ENCODE measurements at regions not wholly inside any gene's neighbourhood (a gene's known extent, or its start where the extent isn't known, plus 50 kb on each side); places are given as distances from the start of the nearest gene placed in this dataset.

DNA sequence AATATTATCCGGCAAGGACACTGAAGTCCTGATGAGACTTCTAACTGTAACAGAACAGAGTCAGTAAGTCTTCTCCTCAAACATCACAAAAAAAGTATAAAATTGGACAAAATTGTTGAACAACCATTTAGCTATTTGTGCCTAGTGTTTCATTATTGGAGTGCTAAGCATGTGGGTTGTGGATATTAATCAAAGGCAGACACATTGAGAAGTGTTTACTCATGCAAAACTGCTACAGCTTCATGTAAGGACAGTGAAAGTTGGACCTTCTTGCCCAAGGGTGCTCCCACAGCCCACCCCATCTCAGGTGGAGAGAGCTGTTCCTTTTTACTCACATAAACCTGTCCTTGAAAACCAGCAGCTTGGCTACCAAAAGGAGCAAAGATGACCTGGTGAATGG is 355.1 kb upstream of the DAB2 start:
- Histone ChIP-seq H2AK5ac (ENCODE audit: insufficient read length, low read length) (no peak overlapping the region), H3K4me2 (ENCODE audit: insufficient read depth, insufficient read length, low read length) (no peak overlapping the region), H3K18ac (ENCODE audit: insufficient read length, low read depth, low read length) (no peak overlapping the region), H3K9ac (ENCODE audit: extremely low read depth, insufficient read length, low read length) (no peak overlapping the region), H3K14ac (ENCODE audit: insufficient read depth, low read length) (no peak overlapping the region), H3K23me2 (ENCODE audit: insufficient read length, low read depth, low read length, poor library complexity, severe bottlenecking) (no peaks in the 10 kb centered on the region), H3K4ac (ENCODE audit: low read depth, low read length) (no peak overlapping the region), H3K56ac (ENCODE audit: insufficient read length, low read depth, low read length) (no peak overlapping the region), H2BK5ac (ENCODE audit: insufficient read length, low read length) (no peak overlapping the region), H3K23ac (ENCODE audit: insufficient read length, low read depth, low read length) (no peak overlapping the region), H2BK120ac (ENCODE audit: low read depth, low read length, poor library complexity, severe bottlenecking) (no peak overlapping the region), H4K8ac (replicated peaks; ENCODE audit: insufficient read length, low read depth, low read length) (no peak overlapping the region), H2AFZ (ENCODE audit: low read length) (no peak overlapping the region), H3K9me3 (ENCODE audit: control insufficient read depth, low read depth, low read length) (no peaks in the 10 kb centered on the region), H4K91ac (ENCODE audit: insufficient read length, low read depth, low read length) (no peak overlapping the region), H3K79me2 (ENCODE audit: insufficient read depth, low read length) (no peaks in the 10 kb centered on the region), H2BK20ac (ENCODE audit: low read depth, low read length, poor library complexity, severe bottlenecking) (no peak overlapping the region), H4K5ac (ENCODE audit: insufficient read length, low read depth, low read length) (no peak overlapping the region), H4K20me1 (ENCODE audit: control insufficient read depth, insufficient read depth, insufficient read length) (no peaks in the 10 kb centered on the region), H3T11ph (ENCODE audit: low read length) (no peak overlapping the region), H2BK12ac (ENCODE audit: insufficient read length, low read depth, low read length) (no peak overlapping the region), H3K27me3 (ENCODE audit: insufficient read depth, low read length) (no peaks in the 10 kb centered on the region), H2BK15ac (ENCODE audit: low read depth, low read length) (no peak overlapping the region), H3K79me1 (ENCODE audit: insufficient read depth, low read depth, low read length, poor library complexity, severe bottlenecking) (no peaks in the 10 kb centered on the region), H3K27ac (ENCODE audit: insufficient read length, low read depth, low read length) (no peak overlapping the region), H3K4me1 (ENCODE audit: insufficient read depth, low read length) (0 out of 2 replicates have a peak, but pooled peaks cover 2% of the 10 kb centered on the region)
- no peaks in the 10 kb centered on the region for H3K27me3 Mint-ChIP-seq (ENCODE audit: low read depth)
- WGBS (ENCODE audit: extremely low coverage, insufficient read length, low lambda C conversion rate), result no CpG with 5 or more reads among the region's 1 CpG
- no peaks in the 10 kb centered on the region for H3K36me3 Mint-ChIP-seq (ENCODE audit: insufficient read depth in 1 of 3, low read depth in 3 of 3)
- no peak overlapping the region for H3K4me3 Mint-ChIP-seq
- peaks cover 9 to 10% of the 10 kb centered on the region in 2 experiments for H3K4me1 Mint-ChIP-seq
- TF ChIP-seq, protein P1, sequence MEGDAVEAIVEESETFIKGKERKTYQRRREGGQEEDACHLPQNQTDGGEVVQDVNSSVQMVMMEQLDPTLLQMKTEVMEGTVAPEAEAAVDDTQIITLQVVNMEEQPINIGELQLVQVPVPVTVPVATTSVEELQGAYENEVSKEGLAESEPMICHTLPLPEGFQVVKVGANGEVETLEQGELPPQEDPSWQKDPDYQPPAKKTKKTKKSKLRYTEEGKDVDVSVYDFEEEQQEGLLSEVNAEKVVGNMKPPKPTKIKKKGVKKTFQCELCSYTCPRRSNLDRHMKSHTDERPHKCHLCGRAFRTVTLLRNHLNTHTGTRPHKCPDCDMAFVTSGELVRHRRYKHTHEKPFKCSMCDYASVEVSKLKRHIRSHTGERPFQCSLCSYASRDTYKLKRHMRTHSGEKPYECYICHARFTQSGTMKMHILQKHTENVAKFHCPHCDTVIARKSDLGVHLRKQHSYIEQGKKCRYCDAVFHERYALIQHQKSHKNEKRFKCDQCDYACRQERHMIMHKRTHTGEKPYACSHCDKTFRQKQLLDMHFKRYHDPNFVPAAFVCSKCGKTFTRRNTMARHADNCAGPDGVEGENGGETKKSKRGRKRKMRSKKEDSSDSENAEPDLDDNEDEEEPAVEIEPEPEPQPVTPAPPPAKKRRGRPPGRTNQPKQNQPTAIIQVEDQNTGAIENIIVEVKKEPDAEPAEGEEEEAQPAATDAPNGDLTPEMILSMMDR (conservative IDR thresholded peaks at IDR 0.05), result no peak
- H3K9me3 Mint-ChIP-seq, result no peaks in the 10 kb centered on the region; a peak in 1 of 5 replicates
- no peak for DNase-seq
- 0 out of 7 replicates have a peak overlapping the region, but pooled peaks of 1 of the 3 experiments have one; percentile 87 for H3K27ac Mint-ChIP-seq

Measured in H9 (cell line).